GM13977 (cell line): ENCODE measurements at regions not wholly inside any gene's neighbourhood (a gene's known extent, or its start where the extent isn't known, plus 50 kb on each side); places are given as distances from the start of the nearest gene placed in this dataset.

Experiments
- DNase-seq: peaks from one replicate; pipeline ENCODE4 v3.0.0; 2012; ENCODE audit warnings: low spot score
- CTCF ChIP-seq: IDR thresholded peaks from 2 replicates; pipeline ENCODE4 v1.5.1; 2012; ENCODE audit warnings: mild to moderate bottlenecking, control low read depth; ENCODE audit not compliant: insufficient read depth; ENCODE audit errors: extremely low read depth, missing control alignments
- in situ Hi-C: fragments of 300-500 bp; cut with MboI; formaldehyde crosslinking; loops from one replicate; pipeline ENCODE4 v1.12.0; 2022; ENCODE audit warnings: low sequenced_read_pairs, low pct_unique_long_range_greater_than_20kb, mixed read lengths, inconsistent platforms; ENCODE audit not compliant: unreplicated experiment

- in situ Hi-C loops, result no loop called here
- no peak for DNase-seq
- no peak for TF ChIP-seq CTCF
Measured at GRCh38 chr9:90064971-90065370, 460.2 kb downstream of the GADD45G start.

- in situ Hi-C loops, result no loop called here
- TF ChIP-seq CTCF, result no peak
- DNase-seq, result no peak
Measured at GRCh38 chr9:90065851-90066250, 461.0 kb downstream of the GADD45G start.

- no peak for DNase-seq
- in situ Hi-C loops, result no loop called here
- no peak for TF ChIP-seq CTCF
Measured at GRCh38 chr9:90069085-90069484, 464.3 kb downstream of the GADD45G start.

GRCh38 chr9:90070056-90070455 lies 465.2 kb downstream of the GADD45G start:
- TF ChIP-seq CTCF, result no peak
- in situ Hi-C loops, result no loop called here
- no peak for DNase-seq

GRCh38 chr9:90070469-90070868 lies 465.7 kb downstream of the GADD45G start:
- TF ChIP-seq CTCF, result no peak
- DNase-seq, result no peak
- in situ Hi-C loops, result no loop called here

GRCh38 chr9:90070931-90071660 lies 466.3 kb downstream of the GADD45G start:
- no peak for DNase-seq
- no peak for TF ChIP-seq CTCF
- in situ Hi-C loops, result no loop called here
